Panc1 (cell line): ENCODE measurements at regions not wholly inside any gene's neighbourhood (a gene's known extent, or its start where the extent isn't known, plus 50 kb on each side); places are given as distances from the start of the nearest gene placed in this dataset.

Experiments used
- ATAC-seq: fragments of 200-7000 bp; cut with Tn5 transposase; 2 replicates; pipeline ENCODE4 v1.9.1; 2020; ENCODE audit warnings: mild to moderate bottlenecking, moderate library complexity
- BruUV-seq: library from RNA; stranded (reverse); fragments of 400-500 nt; replicated peaks from 2 replicates; lab custom pipeline; 2021; lab: Mats Ljungman, UMichigan
- CTCF ChIA-PET: fragments of 300-600 bp; sonication (Branson Sonifier 250); formaldehyde crosslinking; loops from one replicate; lab custom pipeline; 2022; ENCODE audit warnings: antibody characterized with exemption; lab: Charles Lee
- POLR2A ChIA-PET: fragments of 300-600 bp; sonication (Branson Sonifier 250); formaldehyde crosslinking; loops from one replicate; lab custom pipeline; 2022; ENCODE audit warnings: antibody characterized with exemption; lab: Charles Lee
- DNase-seq: peaks from one replicate; pipeline ENCODE4 v3.0.0-alpha.2; 2010; ENCODE audit warnings: low read depth, low spot score
- H3K27ac ChIP-seq: 2 replicates; pipeline ENCODE4 v1.5.1; 2011; ENCODE audit warnings: mild to moderate bottlenecking, low read length, inconsistent platforms
- H3K27me3 ChIP-seq: fragments of 200-500 bp; sonication (Bioruptor generic); 2 replicates; pipeline ENCODE4 v1.6.0; 2014; ENCODE audit warnings: low read length, inconsistent platforms; ENCODE audit not compliant: control insufficient read depth, insufficient read depth
- H3K36me3 ChIP-seq: fragments of 200-500 bp; sonication (Bioruptor generic); 2 replicates; pipeline ENCODE4 v1.5.1; 2014; ENCODE audit warnings: inconsistent platforms, mild to moderate bottlenecking, low read length, moderate library complexity; ENCODE audit not compliant: control insufficient read depth, insufficient read depth
- H3K4me1 ChIP-seq: 2 replicates; pipeline ENCODE4 v1.5.1; 2011; ENCODE audit warnings: inconsistent platforms, mild to moderate bottlenecking, low read length, moderate library complexity; ENCODE audit not compliant: control insufficient read depth, insufficient read depth
- H3K4me3 ChIP-seq, 2 experiments: 2 replicates each; pipeline ENCODE4 v1.5.1; 2011 to 2012; ENCODE audit warnings: low read depth in 2 of 2, low read length in 2 of 2, mild to moderate bottlenecking in 2 of 2, inconsistent platforms in 1 of 2, moderate library complexity in 1 of 2
- H3K9me3 ChIP-seq: fragments of 200-500 bp; sonication (Bioruptor generic); 2 replicates; pipeline ENCODE4 v1.5.1; 2014; ENCODE audit warnings: low read depth, mild to moderate bottlenecking, inconsistent platforms, low read length, moderate library complexity; ENCODE audit not compliant: control insufficient read depth, insufficient read depth
- CTCF ChIP-seq: fragments of 450-650 bp; IDR thresholded peaks from 2 replicates; pipeline ENCODE4 v1.5.1; 2017; ENCODE audit warnings: mild to moderate bottlenecking
- POLR2AphosphoS5 ChIP-seq: IDR thresholded peaks from 2 replicates; pipeline ENCODE4 v1.6.1; 2012; ENCODE audit warnings: mild to moderate bottlenecking, low read depth, low read length, moderate library complexity
- REST ChIP-seq, 2 experiments: IDR thresholded peaks; 2 replicates each; pipeline ENCODE4 v1.6.1; 2011 to 2012; ENCODE audit warnings: low read depth in 2 of 2, control low read depth in 1 of 2, low read length in 1 of 2, mild to moderate bottlenecking in 1 of 2, moderate library complexity in 1 of 2; ENCODE audit not compliant: insufficient read depth in 1 of 2
- SIN3A ChIP-seq: IDR thresholded peaks from 2 replicates; pipeline ENCODE4 v1.6.1; 2012; ENCODE audit warnings: low read depth, mild to moderate bottlenecking, low read length, moderate library complexity, borderline replicate concordance; ENCODE audit not compliant: insufficient read depth
- TCF7L2 ChIP-seq: IDR thresholded peaks from 2 replicates; pipeline ENCODE4 v1.6.1; 2011; ENCODE audit warnings: mild to moderate bottlenecking, low read depth, low read length, inconsistent platforms
- in situ Hi-C: cut with HindIII; loops from 2 replicates; pipeline ENCODE4 v1.10.0; 2016; ENCODE audit warnings: low sequenced_read_pairs, low pct_unique_long_range_greater_than_20kb
- intact Hi-C: fragments of 100-400 bp; cut with micrococcal nuclease; formaldehyde crosslinking; loops from one replicate; pipeline ENCODE4 v1.10.0; 2022; ENCODE audit not compliant: unreplicated experiment

- H3K27me3 ChIP-seq = no peaks in the 10 kb centered on the region
- H3K27ac ChIP-seq = no peak overlapping the region
- TF ChIP-seq TCF7L2 = no peak
- H3K4me1 ChIP-seq = no peaks in the 10 kb centered on the region
- in situ Hi-C loops (no loop called here), intact Hi-C loops (no loop called here)
- CTCF ChIA-PET = interaction anchor here (1.1 kb wide), 1 partner anchor 35 kb away, joined by 3 read pairs; no protein-coding TSS in a partner anchor
- H3K36me3 ChIP-seq = no peaks in the 10 kb centered on the region
- no TSS peak for BruUV-seq
- POLR2A ChIA-PET = no interaction called here
- H3K4me3 ChIP-seq = no peak overlapping the region
- no peak for ATAC-seq
- DNase-seq = no peak
- H3K9me3 ChIP-seq = no peaks in the 10 kb centered on the region
Observed at GRCh38 chr19:31701146-31701545, 351.9 kb upstream of the TSHZ3 start.

- DNase-seq = no peak
- no peaks in the 10 kb centered on the region for H3K36me3 ChIP-seq
- no peak overlapping the region for H3K27ac ChIP-seq
- H3K27me3 ChIP-seq = no peaks in the 10 kb centered on the region; the same call in 1 of the 2 replicates
- intact Hi-C loops (no loop called here), in situ Hi-C loops (no loop called here)
- H3K4me3 ChIP-seq = no peak overlapping the region
- BruUV-seq = no TSS peak
- TF ChIP-seq SIN3A = no peak
- TF ChIP-seq POLR2AphosphoS5 = no peak
- no peak for TF ChIP-seq TCF7L2
- no peak for TF ChIP-seq CTCF
- TF ChIP-seq REST (IDR thresholded peaks at IDR 0.05; ENCODE audit: insufficient read depth in 1 of 2, low read depth in 2 of 2, low read length in 1 of 2) = no peak
- POLR2A ChIA-PET = no interaction called here
- no peaks in the 10 kb centered on the region for H3K4me1 ChIP-seq
- CTCF ChIA-PET = no interaction called here
- H3K9me3 ChIP-seq = no peaks in the 10 kb centered on the region
- no peak for ATAC-seq
Observed at GRCh38 chr19:31705656-31706055, 356.4 kb upstream of the TSHZ3 start.

- H3K27ac ChIP-seq = no peak overlapping the region
- in situ Hi-C loops = no loop called here
- no peak overlapping the region for H3K4me3 ChIP-seq
- BruUV-seq = no TSS peak
- TF ChIP-seq POLR2AphosphoS5 (no peak), SIN3A (no peak), REST (IDR thresholded peaks at IDR 0.05; ENCODE audit: insufficient read depth in 1 of 2, low read depth in 2 of 2, low read length in 1 of 2) (no peak), CTCF (no peak), TCF7L2 (no peak)
- intact Hi-C loops = no loop called here
- no peak for DNase-seq
- ChIA-PET POLR2A (no interaction called here), CTCF (no interaction called here)
- H3K36me3 ChIP-seq = no peaks in the 10 kb centered on the region
- H3K4me1 ChIP-seq = no peaks in the 10 kb centered on the region
- no peak for ATAC-seq
- H3K9me3 ChIP-seq = no peaks in the 10 kb centered on the region
- H3K27me3 ChIP-seq = no peaks in the 10 kb centered on the region; the same call in 1 of the 2 replicates
Observed at GRCh38 chr19:31706131-31706530, 356.9 kb upstream of the TSHZ3 start.
